ENCODE measurements at regions not wholly inside any gene's neighbourhood (a gene's known extent, or its start where the extent isn't known, plus 50 kb on each side); places are given as distances from the start of the nearest gene placed in this dataset.

DNA sequence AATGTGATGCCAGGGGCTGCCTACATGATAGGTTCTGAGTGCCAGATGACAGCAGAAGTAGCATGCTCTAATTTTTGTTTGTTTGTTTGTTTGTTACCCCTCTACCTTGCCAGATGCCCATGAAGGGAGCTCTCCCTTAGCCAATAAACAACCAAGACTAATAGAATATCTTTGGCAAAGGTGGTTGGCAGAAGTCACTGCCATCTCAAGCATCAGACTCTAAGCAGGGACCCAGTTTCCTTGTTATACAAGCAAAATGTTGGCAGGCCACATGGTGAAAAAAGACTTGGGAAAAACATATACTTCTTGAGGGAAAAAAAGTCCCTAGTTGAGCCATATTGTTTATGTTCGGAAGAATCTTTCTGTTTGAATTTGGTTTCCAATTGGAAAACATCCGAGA lies 609.0 kb upstream of the CFAP20DC start:
- H3K4me1 ChIP-seq: peaks cover 0 to 16% (median 0%) of the 10 kb centered on the region in 4 donors
- 91 to 96% methylated on average over 2 of the region's 2 CpGs for WGBS, 2 donors
- no peaks in the 10 kb centered on the region for H3K36me3 ChIP-seq
- no peaks in the 10 kb centered on the region for H3K27me3 ChIP-seq
- H3K27ac ChIP-seq: no peak overlapping the region
- TF ChIP-seq POLR2A (IDR thresholded peaks at IDR 0.05) (no peak), EP300 (IDR thresholded peaks at IDR 0.05) (no peak)
- TF ChIP-seq, protein P1, sequence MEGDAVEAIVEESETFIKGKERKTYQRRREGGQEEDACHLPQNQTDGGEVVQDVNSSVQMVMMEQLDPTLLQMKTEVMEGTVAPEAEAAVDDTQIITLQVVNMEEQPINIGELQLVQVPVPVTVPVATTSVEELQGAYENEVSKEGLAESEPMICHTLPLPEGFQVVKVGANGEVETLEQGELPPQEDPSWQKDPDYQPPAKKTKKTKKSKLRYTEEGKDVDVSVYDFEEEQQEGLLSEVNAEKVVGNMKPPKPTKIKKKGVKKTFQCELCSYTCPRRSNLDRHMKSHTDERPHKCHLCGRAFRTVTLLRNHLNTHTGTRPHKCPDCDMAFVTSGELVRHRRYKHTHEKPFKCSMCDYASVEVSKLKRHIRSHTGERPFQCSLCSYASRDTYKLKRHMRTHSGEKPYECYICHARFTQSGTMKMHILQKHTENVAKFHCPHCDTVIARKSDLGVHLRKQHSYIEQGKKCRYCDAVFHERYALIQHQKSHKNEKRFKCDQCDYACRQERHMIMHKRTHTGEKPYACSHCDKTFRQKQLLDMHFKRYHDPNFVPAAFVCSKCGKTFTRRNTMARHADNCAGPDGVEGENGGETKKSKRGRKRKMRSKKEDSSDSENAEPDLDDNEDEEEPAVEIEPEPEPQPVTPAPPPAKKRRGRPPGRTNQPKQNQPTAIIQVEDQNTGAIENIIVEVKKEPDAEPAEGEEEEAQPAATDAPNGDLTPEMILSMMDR (IDR thresholded peaks at IDR 0.05): no peak
- DNase-seq (ENCODE audit: low spot score in 2 of 2): no peak
- no peak overlapping the region for H3K4me3 ChIP-seq
- no peaks in the 10 kb centered on the region for H3K9me3 ChIP-seq

DNA sequence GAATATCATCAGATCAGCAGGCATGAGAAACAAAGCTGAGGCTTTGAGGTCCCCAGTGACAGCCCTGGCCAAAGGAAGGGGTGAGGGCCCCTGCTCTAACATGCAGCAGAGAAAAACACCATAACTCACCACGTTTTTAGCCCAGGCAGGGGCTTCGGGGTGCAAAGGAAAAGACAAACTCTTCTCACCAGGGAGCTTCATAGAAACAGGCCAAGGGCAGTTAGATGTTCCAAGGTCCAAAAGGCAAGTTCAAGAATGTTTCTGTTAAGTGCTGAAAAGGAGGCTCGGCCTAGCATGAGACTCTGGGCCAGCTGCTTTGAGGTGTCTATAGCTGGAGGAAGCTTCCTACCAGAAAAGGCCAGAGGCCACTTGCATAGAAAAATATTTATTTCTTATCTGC lies 608.4 kb upstream of the CFAP20DC start:
- DNase-seq (ENCODE audit: low spot score in 2 of 2): no peak
- Histone ChIP-seq H3K4me3 (no peak overlapping the region), H3K4me1 (peaks cover 0 to 22% (median 0%) of the 10 kb centered on the region in 4 donors), H3K36me3 (no peaks in the 10 kb centered on the region), H3K27me3 (no peaks in the 10 kb centered on the region), H3K27ac (no peak overlapping the region), H3K9me3 (no peaks in the 10 kb centered on the region)
- 51 to 53% methylated on average over 3 of the region's 3 CpGs for WGBS, 2 donors
- no peak for TF ChIP-seq POLR2A (IDR thresholded peaks at IDR 0.05)
- TF ChIP-seq EP300 (IDR thresholded peaks at IDR 0.05): no peak
- TF ChIP-seq, protein P1 (IDR thresholded peaks at IDR 0.05): no peak

DNA sequence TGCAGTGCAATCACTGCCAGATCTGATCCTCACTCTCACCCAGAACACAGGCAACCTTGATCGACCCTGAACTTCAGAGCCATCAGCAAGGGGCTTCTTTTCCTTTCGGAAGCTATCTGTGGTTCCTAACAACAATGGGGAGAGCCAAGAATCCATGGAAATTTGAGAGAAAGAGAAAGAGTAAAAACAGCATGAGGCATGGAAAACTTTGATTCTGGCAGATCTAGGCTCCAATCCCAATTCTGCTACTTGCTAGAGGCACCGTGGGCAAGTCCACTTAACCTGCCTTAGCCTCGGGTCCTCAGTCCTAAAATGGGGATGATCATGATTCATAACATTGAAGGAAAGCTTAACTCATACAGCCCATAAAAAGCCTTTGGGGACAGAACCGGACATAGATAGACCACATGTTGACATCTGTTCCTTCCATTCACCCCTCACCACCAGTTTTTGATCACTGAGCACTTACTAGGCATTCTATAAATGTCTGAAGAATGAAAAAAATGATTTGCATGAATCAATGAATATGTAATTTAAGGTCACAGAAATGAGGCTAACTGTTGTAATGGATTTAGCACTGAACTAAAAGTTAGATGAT lies 605.7 kb upstream of the CFAP20DC start:
- TF ChIP-seq, protein P1 (IDR thresholded peaks at IDR 0.05): no peak
- TF ChIP-seq EP300 (IDR thresholded peaks at IDR 0.05) (no peak), POLR2A (IDR thresholded peaks at IDR 0.05) (no peak)

DNA sequence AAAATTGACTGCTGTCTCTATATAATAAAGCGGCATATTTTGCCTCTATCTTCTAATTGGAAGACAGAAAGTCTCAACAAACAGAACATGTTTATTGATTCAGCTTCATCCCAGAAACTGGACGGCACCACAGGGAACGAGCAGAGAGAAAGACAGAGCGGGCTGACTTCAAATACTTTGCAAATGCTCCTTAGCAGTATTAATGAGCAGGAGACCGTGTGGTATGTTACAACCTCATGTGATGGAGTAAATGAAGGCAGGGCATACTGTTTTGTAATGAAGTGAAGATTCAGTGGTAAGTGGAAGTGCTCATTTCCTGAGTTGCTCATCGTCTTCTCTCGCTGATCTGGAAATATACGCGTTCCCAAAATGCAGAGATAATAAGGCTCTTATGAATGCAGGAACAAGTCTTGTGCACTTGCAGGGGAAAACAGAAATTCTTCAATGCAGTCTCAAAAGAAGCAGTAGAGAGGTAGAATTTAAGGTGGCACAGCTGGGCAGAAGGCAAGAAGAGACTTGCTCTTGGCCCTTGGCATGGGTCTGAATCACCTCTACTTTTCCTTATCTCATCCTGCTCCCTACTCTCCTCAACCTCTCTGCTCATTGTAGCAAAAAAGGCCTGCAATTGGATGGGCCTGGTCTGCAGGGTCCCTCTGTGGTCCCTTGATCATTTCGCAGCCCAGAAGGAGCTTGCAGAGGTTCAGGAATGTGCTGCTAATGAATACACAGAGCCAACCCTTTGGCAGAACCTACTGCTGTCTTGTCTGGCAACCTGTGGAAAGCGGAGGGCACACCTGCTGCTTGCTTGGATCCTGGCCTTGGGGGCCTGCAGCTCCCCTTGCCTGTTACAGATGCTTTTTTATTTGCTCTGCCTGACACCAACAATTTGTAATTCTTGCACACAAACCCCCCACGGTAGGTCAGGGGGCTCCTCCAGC lies 604.9 kb upstream of the CFAP20DC start:
- H3K9me3 ChIP-seq: peaks cover 0 to 20% (median under 1%) of the 10 kb centered on the region in 4 donors
- DNase-seq (ENCODE audit: low spot score in 2 of 2): no peak
- H3K27ac ChIP-seq: peak overlapping the region in 1 of 4 donors; percentile 75
- no peak overlapping the region for H3K4me3 ChIP-seq
- peaks cover 0 to 22% (median 0%) of the 10 kb centered on the region in 4 donors for H3K4me1 ChIP-seq
- 51 to 54% methylated on average over 12 of the region's 12 CpGs for WGBS, 2 donors
- TF ChIP-seq EP300 (IDR thresholded peaks at IDR 0.05) (no peak), POLR2A (IDR thresholded peaks at IDR 0.05) (no peak)
- H3K27me3 ChIP-seq: no peaks in the 10 kb centered on the region
- no peaks in the 10 kb centered on the region for H3K36me3 ChIP-seq

More for the DNA sequence above, 605.7 kb upstream of the CFAP20DC start:
- 70 to 80% methylated on average over 5 of the region's 5 CpGs for WGBS, 2 donors
- Histone ChIP-seq H3K4me3 (no peak overlapping the region), H3K4me1 (peaks cover 0 to 22% (median 0%) of the 10 kb centered on the region in 4 donors), H3K36me3 (no peaks in the 10 kb centered on the region), H3K27ac (no peak overlapping the region), H3K27me3 (no peaks in the 10 kb centered on the region), H3K9me3 (peaks cover 0 to 12% (median 0%) of the 10 kb centered on the region in 4 donors)
- no peak for DNase-seq (ENCODE audit: low spot score in 2 of 2)

DNA sequence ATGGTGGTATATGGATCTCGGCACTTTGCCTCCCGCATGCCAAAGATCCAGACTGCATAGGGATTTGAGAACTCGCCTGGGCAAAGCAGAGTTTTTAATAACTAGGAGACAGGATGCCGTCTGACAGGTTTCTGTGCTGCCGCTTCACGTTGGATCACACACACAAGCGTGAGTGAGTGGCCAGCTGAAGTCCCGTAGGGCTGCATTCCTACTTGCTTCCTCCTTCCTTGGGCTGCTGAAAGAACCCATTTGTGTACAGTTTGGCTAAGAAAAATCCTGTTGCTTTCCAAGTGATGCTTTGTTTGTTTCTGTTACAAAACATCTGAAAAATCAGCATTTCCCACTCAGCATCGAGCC lies 604.3 kb upstream of the CFAP20DC start:
- WGBS, 2 donors: 15 to 20% methylated on average over 9 of the region's 9 CpGs
- no peak overlapping the region for H3K4me3 ChIP-seq

More for the DNA sequence above, 604.3 kb upstream of the CFAP20DC start:
- Histone ChIP-seq H3K36me3 (no peaks in the 10 kb centered on the region), H3K9me3 (peaks cover 0 to 26% (median 4%) of the 10 kb centered on the region in 4 donors), H3K4me1 (peaks cover 0 to 22% (median 0%) of the 10 kb centered on the region in 4 donors), H3K27me3 (no peaks in the 10 kb centered on the region), H3K27ac (peak overlapping the region in 2 of 4 donors; percentile 72 to 75)
- peak in 1 of 2 donors; percentile 45 for DNase-seq (ENCODE audit: low spot score in 2 of 2)
- TF ChIP-seq, protein P1 (IDR thresholded peaks at IDR 0.05): no peak
- TF ChIP-seq POLR2A (IDR thresholded peaks at IDR 0.05) (no peak), EP300 (IDR thresholded peaks at IDR 0.05) (no peak)
